NCI-H2081 treated with DMSO at 0.1 percent for 48 hours (cell line): ENCODE measurements at regions not wholly inside any gene's neighbourhood (a gene's known extent, or its start where the extent isn't known, plus 50 kb on each side); places are given as distances from the start of the nearest gene placed in this dataset.

Experiments
- DNase-seq: peaks from one replicate; lab custom pipeline; 2025; lab: John Stamatoyannopoulos, UW

GRCh38 chr5:74153255-74153790 is 487.2 kb downstream of the ENC1 start:
- no peak for DNase-seq

- DNase-seq, result no peak
Measured at GRCh38 chr5:74152625-74153254, 487.8 kb downstream of the ENC1 start.

DNA sequence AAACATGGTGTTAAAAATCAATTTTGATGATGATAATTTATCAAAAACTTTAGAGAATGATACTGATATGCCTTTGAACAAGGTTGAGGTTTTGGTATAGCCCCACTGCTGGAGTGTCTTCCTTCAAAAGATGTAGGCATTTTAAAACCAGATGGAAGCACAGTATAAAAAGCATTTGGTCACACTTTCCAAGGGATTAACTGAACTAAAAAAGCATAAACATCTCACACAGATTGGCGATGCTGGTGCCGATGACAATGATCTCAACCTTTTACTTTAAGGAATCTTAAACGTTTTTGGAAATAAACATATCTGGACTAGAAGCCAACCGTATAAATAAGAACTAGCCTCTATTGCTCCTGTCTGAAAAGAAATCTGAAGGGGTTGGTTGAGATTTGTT is 488.4 kb downstream of the ENC1 start:
- DNase-seq, result no peak

DNA sequence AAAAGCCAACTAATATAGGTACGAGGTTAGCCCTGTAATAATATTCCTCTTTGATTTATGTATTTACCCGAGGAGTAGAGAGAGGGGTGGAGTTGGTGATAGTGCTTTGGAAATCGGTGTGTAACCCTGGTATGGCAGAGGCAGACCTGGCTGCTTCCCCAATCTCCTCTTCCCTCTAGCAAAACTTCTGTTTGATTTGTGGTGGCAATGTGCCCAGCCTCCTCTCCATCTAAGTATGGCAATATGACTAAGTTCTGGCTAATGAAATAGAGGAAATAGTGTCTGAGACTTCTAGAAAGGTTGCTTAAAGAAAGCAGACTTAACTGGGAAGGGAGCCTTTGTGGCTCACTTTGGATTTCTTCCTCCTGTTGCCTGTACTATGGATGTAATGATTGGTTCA is 491.1 kb downstream of the ENC1 start:
- no peak for DNase-seq

DNA sequence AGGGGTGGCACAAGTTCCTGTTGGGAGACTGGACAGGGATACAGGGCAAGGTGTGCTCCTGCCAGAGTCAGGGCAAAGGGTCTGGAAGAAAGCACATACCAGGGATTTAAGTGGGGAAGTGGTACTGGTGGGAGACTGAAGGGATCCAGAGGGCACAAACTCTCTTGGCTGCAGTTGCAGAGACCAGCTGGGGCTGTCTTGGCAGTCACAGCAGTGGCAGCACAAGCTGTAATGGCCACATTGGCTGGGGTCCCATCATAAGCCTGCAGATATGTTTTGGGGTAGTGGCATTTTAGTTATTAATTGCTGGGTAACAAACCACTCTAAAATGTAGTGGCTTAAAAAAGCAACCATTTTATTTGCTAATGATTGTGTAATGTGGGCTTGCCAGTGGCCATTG is 492.2 kb downstream of the ENC1 start:
- DNase-seq, result no peak

DNA sequence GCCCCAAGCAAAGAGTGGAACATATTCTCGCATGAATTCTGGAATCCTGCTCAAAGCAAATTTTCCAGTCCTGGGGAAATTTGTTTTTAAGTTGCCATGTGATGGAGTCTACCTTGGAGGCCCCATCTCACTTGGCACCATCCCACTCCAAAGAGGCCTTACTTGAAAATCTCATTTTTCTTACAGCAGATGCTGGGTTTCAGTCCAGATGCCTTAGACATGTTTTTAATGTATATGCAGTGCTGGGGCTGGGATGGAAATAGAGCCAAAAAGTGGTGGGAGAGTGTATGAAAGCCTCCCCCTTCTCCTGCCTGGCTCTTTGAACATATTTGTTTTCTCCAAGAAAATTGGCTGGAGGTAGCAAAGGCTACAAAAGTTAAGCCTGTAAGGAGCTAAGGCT is 493.7 kb downstream of the ENC1 start:
- DNase-seq, result no peak

DNA sequence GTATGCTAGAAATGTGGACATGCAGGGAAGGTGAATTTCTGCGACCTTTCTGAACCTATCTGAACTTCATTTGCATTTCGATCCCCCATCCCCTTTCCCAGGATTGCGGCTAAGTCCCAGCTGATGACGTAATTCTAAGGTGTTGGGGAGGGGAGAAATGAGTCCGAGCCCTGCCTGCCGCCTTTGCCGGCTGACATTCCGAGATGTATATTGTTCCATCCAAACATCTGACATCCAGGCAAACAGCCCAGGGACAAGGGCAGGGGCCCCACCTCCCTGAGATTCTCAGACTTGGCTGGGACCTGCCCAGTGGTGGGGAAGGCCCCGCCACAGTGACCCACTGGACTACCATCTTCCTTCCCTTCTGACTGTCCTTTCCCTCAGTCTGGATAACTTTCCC is 494.6 kb downstream of the ENC1 start:
- DNase-seq, result no peak

DNA sequence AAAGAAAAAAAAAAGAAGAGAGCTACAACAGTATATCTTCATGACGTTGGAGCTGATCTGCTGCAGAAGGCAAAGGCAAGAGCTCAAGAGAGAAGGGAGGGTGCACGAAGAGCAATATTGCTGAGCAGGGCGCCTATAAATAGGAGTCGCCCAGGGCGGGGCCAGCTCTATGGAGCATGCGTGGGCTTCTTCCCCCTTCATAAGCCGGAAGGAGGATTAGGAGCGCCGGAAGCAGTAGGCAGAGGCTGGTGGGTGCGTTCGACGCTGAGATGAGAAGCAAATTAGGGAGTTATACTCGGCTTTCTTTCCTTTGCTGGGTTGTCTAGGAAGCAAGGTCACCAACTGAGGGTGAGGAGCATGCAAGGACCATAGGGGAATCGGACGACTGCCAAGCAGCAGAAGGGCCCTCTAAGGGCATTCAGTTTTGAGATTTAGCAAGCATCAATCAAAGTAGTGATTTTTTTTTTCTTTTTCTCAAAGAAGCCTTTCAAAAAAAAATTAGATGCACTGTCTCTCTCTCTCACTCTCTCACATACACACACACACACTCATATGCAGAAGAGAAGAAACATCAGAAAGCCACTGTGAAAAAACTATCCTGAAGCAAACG is 496.7 kb downstream of the ENC1 start:
- DNase-seq, result no peak

GRCh38 chr5:74143151-74143550 is 497.4 kb downstream of the ENC1 start:
- DNase-seq, result no peak

- DNase-seq, result no peak
Measured at GRCh38 chr5:74141053-74141452, 499.5 kb downstream of the ENC1 start.

GRCh38 chr5:74140409-74140808 is 500.1 kb downstream of the ENC1 start:
- no peak for DNase-seq

- DNase-seq, result no peak
Measured at GRCh38 chr5:74139589-74139988, 500.9 kb downstream of the ENC1 start.

DNA sequence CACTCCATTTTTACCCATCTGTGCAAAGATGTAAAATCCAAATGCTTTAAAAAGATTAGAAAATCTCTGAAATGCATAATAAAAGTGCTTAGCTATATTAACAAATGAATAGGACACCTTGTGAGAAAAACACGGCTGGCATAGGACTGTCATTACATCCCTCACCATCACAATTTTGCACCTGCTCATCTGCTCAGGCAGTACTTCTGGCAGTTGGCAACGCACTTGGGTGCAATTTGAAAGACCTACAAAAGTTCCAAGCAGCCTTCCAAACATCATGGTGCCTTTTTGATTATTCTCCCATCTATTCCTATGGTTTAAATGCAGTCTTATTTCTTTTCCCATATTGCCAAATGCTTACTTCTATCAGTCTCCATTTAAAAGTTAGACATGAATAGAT is 501.8 kb downstream of the ENC1 start:
- no peak for DNase-seq

GRCh38 chr5:74136276-74136825 is 504.2 kb downstream of the ENC1 start:
- no peak for DNase-seq

DNA sequence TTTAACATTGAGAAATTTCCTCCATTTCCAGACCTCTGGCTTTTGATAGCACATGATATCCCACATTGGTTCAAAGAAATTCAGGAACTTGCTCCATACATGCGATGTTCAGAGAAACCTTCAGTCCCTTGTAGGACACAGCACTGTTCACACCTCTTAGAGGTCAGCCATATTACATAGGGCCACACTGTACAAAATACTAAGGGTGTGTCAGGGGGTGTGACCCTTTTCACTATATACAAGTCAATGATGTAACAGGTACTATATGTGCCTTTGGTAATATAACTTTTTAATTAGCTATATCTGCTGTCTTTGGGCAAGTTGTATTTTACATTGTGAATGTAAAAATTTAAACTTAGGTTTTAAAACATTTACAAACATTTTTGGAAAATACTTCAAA is 505.5 kb downstream of the ENC1 start:
- no peak for DNase-seq

- no peak for DNase-seq
Measured at GRCh38 chr5:74132485-74132884, 506.5 kb downstream of the ARHGEF28 start.

DNA sequence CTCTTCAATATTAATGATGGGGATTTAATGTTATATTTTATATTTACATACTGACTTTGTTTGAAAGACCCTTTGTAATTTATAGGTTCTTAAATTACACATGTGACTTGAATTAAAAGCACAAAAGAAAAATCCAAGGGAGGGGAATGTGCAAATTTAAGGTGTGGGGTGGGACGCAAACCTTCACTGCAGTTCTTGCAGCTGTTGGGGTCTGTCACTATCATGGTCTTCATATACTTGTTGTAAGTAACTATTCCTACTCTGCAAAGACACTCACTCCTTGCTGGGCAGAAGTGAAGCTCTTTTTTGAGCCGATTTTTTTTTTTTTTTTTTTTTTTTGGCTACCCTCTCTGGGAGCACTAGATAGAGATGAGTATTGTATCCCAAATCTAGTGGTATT is 505.3 kb downstream of the ARHGEF28 start:
- DNase-seq, result no peak

DNA sequence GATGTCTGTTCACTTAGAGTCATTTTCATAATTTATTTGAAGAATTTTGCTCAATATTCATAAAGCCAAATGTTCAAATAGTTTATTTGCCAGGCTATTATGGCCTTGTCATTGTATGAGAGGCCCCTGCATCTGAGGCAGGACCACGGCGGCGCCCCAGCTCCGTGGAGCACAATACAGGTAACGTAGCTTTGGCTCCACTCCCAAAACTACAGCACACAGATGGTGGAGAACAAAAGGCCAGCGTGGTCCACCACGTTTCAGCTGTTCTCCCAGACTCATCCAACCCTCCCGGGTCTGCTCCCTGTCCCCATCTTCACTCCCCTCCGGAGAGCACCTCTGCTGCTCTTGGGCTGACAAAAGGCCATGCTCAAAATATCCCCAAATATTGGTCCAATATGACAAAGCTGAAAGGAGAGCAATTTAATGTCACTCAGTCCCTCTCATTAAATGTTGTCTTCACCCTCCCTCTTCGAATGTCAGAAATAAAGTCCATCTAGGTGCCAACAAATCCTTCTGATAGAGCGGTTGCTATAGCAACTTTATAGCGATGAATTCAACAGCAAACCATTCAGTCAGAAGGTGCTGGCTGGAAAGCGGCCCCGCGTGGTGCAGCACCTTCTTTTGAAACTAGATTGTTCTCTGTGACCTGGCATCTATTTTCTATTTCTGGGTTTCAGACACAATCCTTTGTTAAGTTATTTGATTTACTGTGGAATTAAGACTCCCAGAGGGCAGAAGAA is 504.3 kb downstream of the ARHGEF28 start:
- peak; percentile 96 for DNase-seq

GRCh38 chr5:74127381-74128320 is 501.7 kb downstream of the ARHGEF28 start:
- peak; percentile 72 for DNase-seq

DNA sequence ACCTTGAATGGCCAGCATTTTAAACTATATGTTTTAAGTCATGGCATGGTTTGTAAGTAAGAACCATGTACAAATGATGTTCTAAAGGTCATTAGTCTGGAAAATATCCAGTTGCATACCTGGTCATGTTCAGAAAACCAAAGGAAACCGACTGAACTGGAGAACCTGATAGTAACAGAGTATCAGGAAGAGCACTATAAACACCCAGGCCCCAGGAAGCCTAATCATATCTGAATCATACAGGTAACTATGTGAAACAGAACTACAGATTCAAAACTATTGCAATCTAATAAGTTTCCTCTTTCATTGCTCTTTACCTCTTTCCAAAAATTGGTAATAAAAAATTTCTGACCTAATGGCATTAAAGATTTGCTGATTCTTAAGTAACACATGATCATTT is 500.3 kb downstream of the ARHGEF28 start:
- DNase-seq, result no peak

DNA sequence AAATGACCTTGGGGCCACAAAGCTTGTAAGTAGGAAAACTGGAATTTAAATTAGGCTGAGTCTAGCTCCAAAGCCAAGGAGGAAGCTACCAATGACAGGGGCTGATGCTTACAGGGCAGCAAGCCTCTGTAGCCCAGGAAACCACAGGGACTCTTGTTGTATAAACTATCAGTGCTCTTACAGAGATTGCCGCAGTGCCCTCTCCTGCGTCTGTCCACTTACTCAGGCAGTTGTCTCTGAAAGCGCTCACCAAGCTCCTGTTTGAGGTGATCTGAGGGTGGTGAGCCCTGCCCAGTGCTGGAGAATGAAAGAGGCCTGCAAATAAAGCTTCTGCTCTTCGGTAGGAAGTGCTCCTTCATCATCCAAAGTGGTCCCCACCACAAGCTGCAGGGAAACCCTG is 498.8 kb downstream of the ARHGEF28 start:
- DNase-seq, result no peak

DNA sequence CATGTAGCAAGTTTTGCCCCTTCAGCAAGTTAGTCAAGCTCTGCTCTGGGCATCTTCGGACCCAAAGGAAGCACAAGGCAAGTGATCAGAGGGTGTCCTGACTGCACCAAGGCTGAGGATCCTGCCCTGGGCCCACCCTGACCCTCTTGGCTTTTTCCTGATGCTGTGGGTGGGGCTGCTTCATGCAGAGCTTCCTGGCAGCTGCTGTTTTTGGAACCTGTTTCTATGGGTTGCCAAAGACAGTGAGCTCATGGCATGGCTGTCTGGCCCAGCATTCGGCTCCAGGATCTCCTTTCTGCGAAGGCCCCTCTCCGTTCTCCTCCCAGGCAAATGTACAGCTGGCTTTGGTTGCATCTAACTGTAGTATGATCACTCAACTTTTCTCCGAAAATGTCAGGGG is 497.9 kb downstream of the ARHGEF28 start:
- no peak for DNase-seq
